ENCODE measurements at regions not wholly inside any gene's neighbourhood (a gene's known extent, or its start where the extent isn't known, plus 50 kb on each side); places are given as distances from the start of the nearest gene placed in this dataset.

DNA sequence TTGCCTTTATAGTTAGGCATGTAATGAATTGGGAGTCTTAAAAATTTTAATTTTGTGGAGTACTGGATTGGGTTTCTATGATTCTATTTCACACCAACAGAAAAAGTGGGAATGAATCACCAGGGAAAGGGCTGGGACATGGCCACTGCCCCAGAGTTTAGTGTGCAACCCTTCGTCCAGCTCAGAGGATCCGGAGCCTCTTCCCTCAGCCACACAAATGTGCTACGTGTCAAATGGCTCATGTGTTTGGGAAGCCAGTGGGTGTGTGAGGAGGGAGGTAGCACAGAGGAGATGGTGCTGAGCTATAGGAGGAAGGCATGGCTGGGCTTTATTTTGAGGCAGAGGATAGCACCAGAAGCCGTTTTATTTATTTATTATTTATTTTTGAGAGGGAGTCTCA is 247.3 kb downstream of the SIPA1L2 start:
- TF ChIP-seq GATA3 (IDR thresholded peaks at IDR 0.05; ENCODE audit: low read depth, low read length) (no peak), GATA2 (IDR thresholded peaks at IDR 0.05; ENCODE audit: low read depth, low read length) (no peak)

DNA sequence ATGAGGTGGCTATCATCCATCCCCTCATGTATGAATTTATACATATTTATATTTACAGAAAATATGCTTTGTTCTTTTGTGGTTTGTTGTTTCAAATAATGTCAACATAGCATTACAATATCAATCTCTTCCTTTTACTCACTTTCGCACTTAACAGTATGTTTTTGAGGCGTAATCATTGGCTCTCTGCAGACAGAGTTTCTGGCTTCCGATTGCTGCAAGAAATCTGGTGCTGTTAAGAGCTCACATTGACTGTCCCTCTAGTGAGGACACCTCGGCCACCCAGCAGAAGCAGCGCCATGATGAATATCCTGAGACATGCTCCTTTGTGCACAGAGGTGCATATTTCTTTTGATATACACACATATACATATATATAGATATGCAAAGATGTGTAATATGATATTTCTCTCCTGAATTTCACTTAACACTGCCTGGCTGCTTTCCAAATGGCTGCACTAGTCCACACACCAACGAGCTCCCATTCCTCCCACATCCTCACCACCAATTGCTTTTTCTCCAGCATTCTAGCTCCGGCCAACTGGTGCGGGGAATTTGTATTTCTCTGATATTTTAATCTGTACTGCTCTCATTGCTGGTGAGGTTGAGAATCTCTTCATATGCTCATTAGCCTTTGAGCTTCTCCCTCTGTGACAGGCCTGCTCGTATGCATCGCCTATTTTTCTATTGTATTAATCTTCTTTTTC is 248.4 kb downstream of the SIPA1L2 start:
- TF ChIP-seq GATA2 (IDR thresholded peaks at IDR 0.05; ENCODE audit: low read depth, low read length): no peak
- no peak for TF ChIP-seq GATA3 (IDR thresholded peaks at IDR 0.05; ENCODE audit: low read depth, low read length)

GRCh38 chr1:232380596-232380995 is 249.3 kb downstream of the SIPA1L2 start:
- TF ChIP-seq GATA2 (IDR thresholded peaks at IDR 0.05; ENCODE audit: low read depth, low read length) (no peak), GATA3 (IDR thresholded peaks at IDR 0.05; ENCODE audit: low read depth, low read length) (no peak)

GRCh38 chr1:232380131-232380530 is 249.8 kb downstream of the SIPA1L2 start:
- TF ChIP-seq GATA3 (IDR thresholded peaks at IDR 0.05; ENCODE audit: low read depth, low read length) (no peak), GATA2 (IDR thresholded peaks at IDR 0.05; ENCODE audit: low read depth, low read length) (no peak)

GRCh38 chr1:232379063-232379434 is 250.9 kb downstream of the SIPA1L2 start:
- TF ChIP-seq GATA2 (IDR thresholded peaks at IDR 0.05; ENCODE audit: low read depth, low read length) (no peak), GATA3 (IDR thresholded peaks at IDR 0.05; ENCODE audit: low read depth, low read length) (no peak)

GRCh38 chr1:232378266-232379062 is 251.5 kb downstream of the SIPA1L2 start:
- no peak for TF ChIP-seq GATA3 (IDR thresholded peaks at IDR 0.05; ENCODE audit: low read depth, low read length)
- no peak for TF ChIP-seq GATA2 (IDR thresholded peaks at IDR 0.05; ENCODE audit: low read depth, low read length)

- TF ChIP-seq GATA2 (IDR thresholded peaks at IDR 0.05; ENCODE audit: low read depth, low read length) (no peak), GATA3 (IDR thresholded peaks at IDR 0.05; ENCODE audit: low read depth, low read length) (no peak)
Measured at GRCh38 chr1:232377494-232377770, 252.5 kb downstream of the SIPA1L2 start.

GRCh38 chr1:232376632-232377493 is 253.1 kb downstream of the SIPA1L2 start:
- TF ChIP-seq GATA2 (IDR thresholded peaks at IDR 0.05; ENCODE audit: low read depth, low read length) (no peak), GATA3 (IDR thresholded peaks at IDR 0.05; ENCODE audit: low read depth, low read length) (no peak)

DNA sequence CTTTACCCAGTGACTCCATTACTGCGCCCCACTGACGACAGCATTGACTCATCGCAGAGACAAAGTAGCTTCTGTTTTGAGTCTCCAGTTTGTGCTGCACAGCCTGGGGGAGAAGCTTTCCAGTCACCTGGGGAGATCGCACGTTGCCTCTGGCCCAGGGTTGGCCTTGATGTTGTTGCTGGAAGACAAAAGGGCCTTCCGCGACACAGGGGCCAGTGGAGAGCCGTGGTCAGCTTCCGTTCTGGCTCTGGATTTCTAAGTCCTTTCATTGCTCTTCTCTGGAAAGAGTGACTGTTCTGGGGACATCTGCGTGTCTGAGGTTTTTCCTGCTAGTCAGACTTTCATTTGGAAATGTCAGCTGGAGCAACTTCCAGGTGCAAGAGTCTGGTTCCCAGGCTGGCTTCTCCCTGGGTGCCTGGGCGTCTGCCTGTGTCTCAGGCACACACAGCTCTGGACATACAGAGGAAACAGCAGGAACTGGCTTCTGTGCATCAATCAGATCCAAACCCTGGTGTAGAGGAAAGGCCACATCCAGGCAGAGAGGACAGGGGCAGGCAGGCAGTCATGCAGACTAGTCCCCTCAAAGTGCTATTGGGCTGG is 257.0 kb downstream of the SIPA1L2 start:
- TF ChIP-seq GATA2 (IDR thresholded peaks at IDR 0.05; ENCODE audit: low read depth, low read length) (no peak), GATA3 (IDR thresholded peaks at IDR 0.05; ENCODE audit: low read depth, low read length) (no peak)

GRCh38 chr1:232372431-232372830 is 257.5 kb downstream of the SIPA1L2 start:
- TF ChIP-seq GATA3 (IDR thresholded peaks at IDR 0.05; ENCODE audit: low read depth, low read length) (no peak), GATA2 (IDR thresholded peaks at IDR 0.05; ENCODE audit: low read depth, low read length) (no peak)

- TF ChIP-seq GATA3 (IDR thresholded peaks at IDR 0.05; ENCODE audit: low read depth, low read length): no peak
- no peak for TF ChIP-seq GATA2 (IDR thresholded peaks at IDR 0.05; ENCODE audit: low read depth, low read length)
Measured at GRCh38 chr1:232369451-232370296, 260.3 kb downstream of the SIPA1L2 start.

GRCh38 chr1:232368821-232369321 is 261.1 kb downstream of the SIPA1L2 start:
- TF ChIP-seq GATA2 (IDR thresholded peaks at IDR 0.05; ENCODE audit: low read depth, low read length): no peak
- TF ChIP-seq GATA3 (IDR thresholded peaks at IDR 0.05; ENCODE audit: low read depth, low read length): no peak

DNA sequence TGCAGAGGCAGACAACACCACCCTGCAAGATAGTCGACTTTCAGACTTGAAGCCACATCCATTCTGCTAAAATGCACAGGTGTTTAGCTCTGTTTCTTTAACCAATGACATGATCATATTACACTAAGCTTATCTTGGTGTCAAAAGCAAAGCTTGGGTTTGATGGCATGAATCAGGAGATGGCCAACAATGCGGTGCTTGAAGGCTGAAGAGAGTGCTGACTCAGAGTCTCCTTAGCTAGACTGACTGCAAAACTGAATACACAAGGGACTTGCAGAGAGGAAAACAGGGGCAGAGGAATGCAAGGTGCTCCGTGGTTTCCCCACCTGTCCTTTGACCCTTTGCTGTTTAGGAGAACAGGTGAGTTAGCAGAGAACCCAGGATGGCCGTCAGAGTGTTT is 262.6 kb downstream of the SIPA1L2 start:
- TF ChIP-seq GATA3 (IDR thresholded peaks at IDR 0.05; ENCODE audit: low read depth, low read length) (no peak), GATA2 (IDR thresholded peaks at IDR 0.05; ENCODE audit: low read depth, low read length) (no peak)

All from SH-SY5Y (cell line).